ENCODE measurements at regions not wholly inside any gene's neighbourhood (a gene's known extent, or its start where the extent isn't known, plus 50 kb on each side); places are given as distances from the start of the nearest gene placed in this dataset.

DNA sequence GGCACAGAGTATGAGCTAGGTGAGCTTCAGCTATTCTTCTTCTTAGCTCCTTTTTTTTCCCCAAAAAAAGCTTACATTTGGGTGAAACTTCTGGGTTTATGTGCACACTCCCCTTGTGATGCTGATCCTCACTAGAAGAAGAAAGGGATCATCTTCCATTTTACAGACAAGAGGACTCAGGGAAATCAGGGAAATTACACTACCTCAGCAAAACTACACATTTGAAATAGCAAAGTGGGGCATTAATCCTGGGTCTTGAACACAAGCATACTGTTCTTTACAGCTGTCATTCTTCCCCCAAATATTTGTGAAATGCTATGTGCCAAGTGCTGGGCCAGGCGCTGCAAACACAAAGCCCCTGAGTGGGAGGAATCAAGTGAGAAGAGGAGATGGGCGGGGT lies 68.6 kb upstream of the NFIL3 start:
- Mint-ChIP-seq H3K27me3 (peaks cover 12% of the 10 kb centered on the region), H3K36me3 (no peaks in the 10 kb centered on the region), H3K9me3 (peaks cover 0 to 4% (median 2%) of the 10 kb centered on the region in 7 donors), H3K4me1 (no peaks in the 10 kb centered on the region), H3K27ac (no peak overlapping the region), H3K4me3 (no peak overlapping the region)
- ATAC-seq (ENCODE audit: low read depth in 2 of 2) (no peak), DNase-seq (no peak)
- Histone ChIP-seq H3K36me3 (ENCODE audit: control insufficient read depth, insufficient read depth, low read length) (no peaks in the 10 kb centered on the region), H3K27me3 (ENCODE audit: control insufficient read depth, insufficient read depth, low read length) (no peaks in the 10 kb centered on the region), H3K27ac (ENCODE audit: insufficient read depth, low read length, poor library complexity, severe bottlenecking) (no peak overlapping the region), H3K4me3 (ENCODE audit: low read depth, low read length) (no peak overlapping the region), H3K9me3 (ENCODE audit: control insufficient read depth in 2 of 2, low read length in 2 of 2) (no peaks in the 10 kb centered on the region), H3K4me1 (ENCODE audit: control insufficient read depth, insufficient read depth, low read length, poor library complexity, severe bottlenecking) (no peaks in the 10 kb centered on the region)

DNA sequence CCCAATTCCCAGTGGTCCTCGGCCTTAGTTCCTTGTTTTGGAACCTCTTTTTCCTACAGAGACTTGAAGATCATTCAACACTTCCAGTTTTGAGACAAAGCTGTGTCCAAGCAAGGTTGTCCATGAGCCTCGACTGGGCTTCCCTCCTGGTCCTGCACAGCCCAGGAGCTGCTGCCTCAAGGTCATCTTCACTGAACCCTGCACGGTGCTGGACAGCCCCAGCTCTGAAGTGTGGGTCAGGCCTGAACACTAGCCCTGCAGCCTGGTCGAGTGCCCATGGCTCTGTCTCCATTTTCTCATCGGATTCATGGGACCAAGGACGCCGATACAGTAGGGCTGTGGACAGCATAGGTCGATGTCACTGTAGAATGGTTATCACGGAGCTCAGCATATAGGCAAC lies 68.0 kb upstream of the NFIL3 start:
- H3K9me3 ChIP-seq (ENCODE audit: control insufficient read depth in 2 of 2, low read length in 2 of 2), result no peaks in the 10 kb centered on the region
- H3K27me3 Mint-ChIP-seq, result peaks cover 12% of the 10 kb centered on the region
- no peaks in the 10 kb centered on the region for H3K36me3 ChIP-seq (ENCODE audit: control insufficient read depth, insufficient read depth, low read length)
- H3K4me3 Mint-ChIP-seq, result no peak overlapping the region
- no peak overlapping the region for H3K4me3 ChIP-seq (ENCODE audit: low read depth, low read length)
- H3K4me1 ChIP-seq (ENCODE audit: control insufficient read depth, insufficient read depth, low read length, poor library complexity, severe bottlenecking), result no peaks in the 10 kb centered on the region
- no peaks in the 10 kb centered on the region for H3K27me3 ChIP-seq (ENCODE audit: control insufficient read depth, insufficient read depth, low read length)
- H3K4me1 Mint-ChIP-seq, result no peaks in the 10 kb centered on the region
- H3K36me3 Mint-ChIP-seq, result no peaks in the 10 kb centered on the region
- ATAC-seq (ENCODE audit: low read depth in 2 of 2), result no peak
- H3K27ac Mint-ChIP-seq, result no peak overlapping the region
- H3K9me3 Mint-ChIP-seq, result peaks cover 0 to 4% (median 2%) of the 10 kb centered on the region in 7 donors
- no peak overlapping the region for H3K27ac ChIP-seq (ENCODE audit: insufficient read depth, low read length, poor library complexity, severe bottlenecking)
- DNase-seq, result no peak

DNA sequence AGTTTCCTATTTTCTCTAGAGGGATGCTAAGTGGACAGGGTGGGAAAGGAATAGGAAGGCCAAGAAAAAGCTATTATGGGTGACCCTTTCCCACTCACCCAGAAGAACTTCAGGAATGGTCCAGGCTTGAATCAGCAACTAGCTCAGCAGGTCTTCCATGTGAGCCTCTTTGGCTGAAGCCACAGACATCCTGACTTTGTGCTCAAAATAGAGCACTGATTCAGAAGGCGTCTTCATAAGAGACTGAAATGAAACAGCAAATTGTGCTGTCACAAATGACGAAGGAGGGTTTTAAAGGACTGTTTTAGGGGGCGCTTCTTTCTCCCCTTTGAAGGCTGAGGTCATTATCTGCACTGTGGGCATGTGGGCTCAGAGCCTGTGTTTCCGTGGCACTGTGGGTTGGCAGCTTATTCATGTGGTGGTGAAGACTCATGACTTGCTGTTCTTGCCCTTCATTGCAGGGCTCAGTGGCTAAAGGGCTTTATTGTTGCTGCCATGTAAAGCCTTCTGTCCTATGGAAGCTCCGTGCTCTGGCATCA lies 65.8 kb upstream of the NFIL3 start:
- H3K4me3 ChIP-seq (ENCODE audit: low read depth, low read length), result no peak overlapping the region
- Mint-ChIP-seq H3K27ac (no peak overlapping the region), H3K4me3 (no peak overlapping the region), H3K4me1 (no peaks in the 10 kb centered on the region), H3K36me3 (no peaks in the 10 kb centered on the region), H3K27me3 (peaks cover 12% of the 10 kb centered on the region), H3K9me3 (peaks cover 0 to 4% (median 0%) of the 10 kb centered on the region in 7 donors)
- H3K27ac ChIP-seq (ENCODE audit: insufficient read depth, low read length, poor library complexity, severe bottlenecking), result no peak overlapping the region
- no peaks in the 10 kb centered on the region for H3K4me1 ChIP-seq (ENCODE audit: control insufficient read depth, insufficient read depth, low read length, poor library complexity, severe bottlenecking)
- H3K36me3 ChIP-seq (ENCODE audit: control insufficient read depth, insufficient read depth, low read length), result no peaks in the 10 kb centered on the region
- ATAC-seq (ENCODE audit: low read depth in 2 of 2), result no peak
- no peaks in the 10 kb centered on the region for H3K27me3 ChIP-seq (ENCODE audit: control insufficient read depth, insufficient read depth, low read length)
- no peak for DNase-seq
- H3K9me3 ChIP-seq (ENCODE audit: control insufficient read depth in 2 of 2, low read length in 2 of 2), result no peaks in the 10 kb centered on the region

DNA sequence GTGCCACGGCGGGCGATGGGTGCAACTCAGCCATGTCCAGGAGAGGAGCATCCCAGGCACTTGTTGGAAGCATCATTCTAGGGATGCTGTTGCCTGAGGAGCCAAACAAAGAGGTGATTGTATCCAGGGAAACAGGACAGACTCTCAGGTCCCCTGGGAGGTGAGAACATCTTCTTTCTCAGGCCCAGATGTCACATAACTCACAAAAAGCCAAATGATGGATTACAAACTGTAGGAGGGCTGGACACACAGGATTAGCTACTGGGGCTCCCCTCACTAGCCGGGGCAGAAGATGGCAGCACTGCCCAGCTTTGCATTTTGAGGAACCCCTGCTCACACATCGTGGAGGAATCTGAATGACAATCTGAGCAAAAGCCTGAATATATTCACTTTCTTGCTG lies 64.7 kb upstream of the NFIL3 start:
- H3K9me3 ChIP-seq (ENCODE audit: control insufficient read depth in 2 of 2, low read length in 2 of 2), result no peaks in the 10 kb centered on the region
- no peaks in the 10 kb centered on the region for H3K4me1 ChIP-seq (ENCODE audit: control insufficient read depth, insufficient read depth, low read length, poor library complexity, severe bottlenecking)
- Mint-ChIP-seq H3K9me3 (peaks cover 0 to 4% (median 0%) of the 10 kb centered on the region in 7 donors), H3K27ac (no peak overlapping the region), H3K4me3 (no peak overlapping the region), H3K36me3 (no peaks in the 10 kb centered on the region), H3K4me1 (no peaks in the 10 kb centered on the region), H3K27me3 (peaks cover 7% of the 10 kb centered on the region)
- H3K36me3 ChIP-seq (ENCODE audit: control insufficient read depth, insufficient read depth, low read length), result no peaks in the 10 kb centered on the region
- H3K27ac ChIP-seq (ENCODE audit: insufficient read depth, low read length, poor library complexity, severe bottlenecking), result no peak overlapping the region
- no peak overlapping the region for H3K4me3 ChIP-seq (ENCODE audit: low read depth, low read length)
- peaks cover 2% of the 10 kb centered on the region for H3K27me3 ChIP-seq (ENCODE audit: control insufficient read depth, insufficient read depth, low read length)
- DNase-seq (no peak), ATAC-seq (ENCODE audit: low read depth in 2 of 2) (no peak)

DNA sequence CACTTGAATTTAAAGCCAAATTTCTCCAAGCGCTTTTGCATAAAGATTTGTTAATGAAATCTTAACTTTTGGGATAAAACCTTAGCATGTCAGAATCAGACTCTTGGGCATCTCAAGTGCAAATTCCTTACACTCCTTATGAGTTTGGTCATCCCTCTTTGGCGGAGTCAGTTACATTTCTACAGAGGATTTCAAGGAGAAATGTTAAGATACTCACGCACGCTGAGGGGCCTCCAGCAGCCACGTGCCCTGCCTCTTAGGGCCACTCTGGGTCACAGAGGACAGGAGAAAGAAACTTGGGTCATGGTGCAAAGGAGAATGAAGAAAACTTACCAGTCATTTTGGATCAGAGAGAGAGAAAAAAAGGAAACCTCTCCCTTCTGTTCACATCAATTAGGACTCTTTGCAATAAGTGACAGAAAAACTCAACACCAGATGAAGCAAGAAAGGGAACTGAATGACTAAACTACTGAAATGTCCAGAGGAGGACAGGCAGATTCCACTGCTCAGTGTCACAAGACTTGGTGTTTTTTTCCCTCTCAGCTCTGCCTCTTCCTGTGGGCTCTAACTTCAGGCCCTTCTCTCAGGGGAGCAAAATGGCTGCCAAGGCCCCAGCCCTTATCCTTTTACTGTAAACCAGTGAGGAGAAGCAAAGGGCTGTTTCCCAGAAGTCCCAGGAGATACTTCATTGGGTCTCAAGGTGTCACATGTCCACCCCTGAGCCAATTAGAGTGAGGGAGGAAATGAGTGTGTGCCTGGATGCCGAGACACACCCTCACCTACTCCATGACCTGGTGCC lies 63.3 kb upstream of the NFIL3 start:
- Mint-ChIP-seq H3K36me3 (no peaks in the 10 kb centered on the region), H3K27me3 (peaks cover 8% of the 10 kb centered on the region), H3K9me3 (peaks cover 0 to 2% (median 0%) of the 10 kb centered on the region in 7 donors), H3K4me3 (no peak overlapping the region), H3K4me1 (no peaks in the 10 kb centered on the region), H3K27ac (no peak overlapping the region)
- peaks cover 2% of the 10 kb centered on the region for H3K27me3 ChIP-seq (ENCODE audit: control insufficient read depth, insufficient read depth, low read length)
- ATAC-seq (ENCODE audit: low read depth in 2 of 2), result no peak
- no peak for DNase-seq
- H3K36me3 ChIP-seq (ENCODE audit: control insufficient read depth, insufficient read depth, low read length), result no peaks in the 10 kb centered on the region
- H3K4me1 ChIP-seq (ENCODE audit: control insufficient read depth, insufficient read depth, low read length, poor library complexity, severe bottlenecking), result no peaks in the 10 kb centered on the region
- no peak overlapping the region for H3K27ac ChIP-seq (ENCODE audit: insufficient read depth, low read length, poor library complexity, severe bottlenecking)
- no peak overlapping the region for H3K4me3 ChIP-seq (ENCODE audit: low read depth, low read length)
- no peaks in the 10 kb centered on the region for H3K9me3 ChIP-seq (ENCODE audit: control insufficient read depth in 2 of 2, low read length in 2 of 2)

DNA sequence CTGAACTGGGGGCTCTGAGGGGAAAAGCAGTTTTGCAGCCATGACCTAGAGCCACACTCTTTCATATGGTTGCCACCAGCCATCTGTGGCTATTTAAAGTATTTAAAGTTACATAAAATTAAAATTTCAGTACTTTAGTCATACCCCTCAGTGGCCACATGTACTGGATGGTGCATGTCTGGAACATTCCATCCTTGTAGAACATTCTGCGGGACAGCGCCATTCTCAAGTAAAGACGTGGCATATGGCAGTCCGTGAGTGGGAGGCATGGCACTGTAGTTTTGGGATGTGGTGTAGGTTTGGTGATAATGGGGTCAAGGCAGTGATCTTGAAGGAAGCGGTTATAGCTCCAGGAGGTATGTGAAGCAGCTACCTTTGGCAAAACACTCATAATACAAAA lies 61.4 kb upstream of the NFIL3 start:
- no peak for ATAC-seq (ENCODE audit: low read depth in 2 of 2)
- no peak overlapping the region for H3K27ac Mint-ChIP-seq
- Histone ChIP-seq H3K4me3 (ENCODE audit: low read depth, low read length) (no peak overlapping the region), H3K9me3 (ENCODE audit: control insufficient read depth in 2 of 2, low read length in 2 of 2) (no peaks in the 10 kb centered on the region), H3K27me3 (ENCODE audit: control insufficient read depth, insufficient read depth, low read length) (peaks cover 2% of the 10 kb centered on the region), H3K27ac (ENCODE audit: insufficient read depth, low read length, poor library complexity, severe bottlenecking) (no peak overlapping the region), H3K4me1 (ENCODE audit: control insufficient read depth, insufficient read depth, low read length, poor library complexity, severe bottlenecking) (no peaks in the 10 kb centered on the region), H3K36me3 (ENCODE audit: control insufficient read depth, insufficient read depth, low read length) (no peaks in the 10 kb centered on the region)
- H3K27me3 Mint-ChIP-seq, result peaks cover 16% of the 10 kb centered on the region
- no peaks in the 10 kb centered on the region for H3K9me3 Mint-ChIP-seq
- H3K4me1 Mint-ChIP-seq, result no peaks in the 10 kb centered on the region
- no peak overlapping the region for H3K4me3 Mint-ChIP-seq
- DNase-seq, result no peak
- no peaks in the 10 kb centered on the region for H3K36me3 Mint-ChIP-seq

DNA sequence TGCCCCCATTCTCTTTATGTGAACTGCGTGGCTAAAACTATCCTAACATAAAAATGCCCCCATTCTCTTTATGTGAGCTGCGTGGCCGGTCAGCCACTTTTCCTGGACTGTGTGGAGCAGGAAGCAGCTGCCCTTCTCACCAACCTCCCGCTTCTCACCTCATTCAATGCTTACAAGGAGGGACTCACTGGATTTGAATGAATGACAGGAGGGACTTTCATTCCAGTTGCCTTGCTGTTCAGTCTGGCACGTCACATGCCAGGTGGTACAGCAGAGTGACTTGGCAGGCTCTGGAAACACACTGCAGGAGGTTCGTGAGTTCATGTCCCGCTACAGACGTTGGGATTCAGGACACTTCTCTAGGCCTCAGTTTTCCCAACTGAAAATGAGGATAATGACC lies 60.2 kb upstream of the NFIL3 start:
- Histone ChIP-seq H3K27me3 (ENCODE audit: control insufficient read depth, insufficient read depth, low read length) (peaks cover 2% of the 10 kb centered on the region), H3K9me3 (ENCODE audit: control insufficient read depth in 2 of 2, low read length in 2 of 2) (no peaks in the 10 kb centered on the region), H3K4me3 (ENCODE audit: low read depth, low read length) (no peak overlapping the region), H3K27ac (ENCODE audit: insufficient read depth, low read length, poor library complexity, severe bottlenecking) (no peak overlapping the region), H3K4me1 (ENCODE audit: control insufficient read depth, insufficient read depth, low read length, poor library complexity, severe bottlenecking) (no peaks in the 10 kb centered on the region), H3K36me3 (ENCODE audit: control insufficient read depth, insufficient read depth, low read length) (no peaks in the 10 kb centered on the region)
- Mint-ChIP-seq H3K9me3 (no peaks in the 10 kb centered on the region), H3K4me3 (no peak overlapping the region), H3K36me3 (no peaks in the 10 kb centered on the region), H3K27ac (no peak overlapping the region), H3K4me1 (no peaks in the 10 kb centered on the region), H3K27me3 (peaks cover 16% of the 10 kb centered on the region)
- DNase-seq, result no peak
- ATAC-seq (ENCODE audit: low read depth in 2 of 2), result no peak

DNA sequence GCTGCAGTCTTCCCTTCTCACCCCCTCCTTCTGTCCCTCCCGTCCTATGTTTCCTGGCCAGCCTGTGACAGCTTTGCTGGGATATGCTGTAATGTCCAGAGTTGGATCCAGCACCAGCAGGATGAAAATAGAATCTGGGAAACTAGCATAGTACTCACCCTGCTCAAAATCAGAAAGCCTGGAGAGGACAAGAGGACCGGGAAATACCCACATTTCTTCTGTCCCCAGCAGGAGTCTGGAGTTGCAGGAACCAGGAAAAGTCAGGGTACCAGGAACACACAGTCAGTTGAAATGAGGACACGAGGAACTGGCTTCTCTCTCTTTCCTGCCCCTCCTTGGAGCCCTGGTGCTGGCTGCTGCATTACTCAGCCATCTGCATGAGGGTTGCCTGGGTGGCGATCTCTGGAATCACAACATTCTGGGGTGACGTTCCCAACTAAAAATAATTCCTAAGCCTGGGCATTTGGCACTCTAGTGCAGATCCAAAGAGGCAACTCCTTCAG lies 59.6 kb upstream of the NFIL3 start:
- ATAC-seq (ENCODE audit: low read depth in 2 of 2) (no peak), DNase-seq (no peak)
- Histone ChIP-seq H3K4me1 (ENCODE audit: control insufficient read depth, insufficient read depth, low read length, poor library complexity, severe bottlenecking) (no peaks in the 10 kb centered on the region), H3K27me3 (ENCODE audit: control insufficient read depth, insufficient read depth, low read length) (peaks cover 2% of the 10 kb centered on the region), H3K4me3 (ENCODE audit: low read depth, low read length) (no peak overlapping the region), H3K36me3 (ENCODE audit: control insufficient read depth, insufficient read depth, low read length) (no peaks in the 10 kb centered on the region), H3K27ac (ENCODE audit: insufficient read depth, low read length, poor library complexity, severe bottlenecking) (no peak overlapping the region), H3K9me3 (ENCODE audit: control insufficient read depth in 2 of 2, low read length in 2 of 2) (no peaks in the 10 kb centered on the region)
- Mint-ChIP-seq H3K27me3 (peaks cover 15% of the 10 kb centered on the region), H3K4me1 (no peaks in the 10 kb centered on the region), H3K36me3 (no peaks in the 10 kb centered on the region), H3K9me3 (no peaks in the 10 kb centered on the region), H3K27ac (no peak overlapping the region), H3K4me3 (no peak overlapping the region)
